Dedifferentiated amniotic fluid mesenchymal stem cell (primary cell): ENCODE measurements at regions not wholly inside any gene's neighbourhood (a gene's known extent, or its start where the extent isn't known, plus 50 kb on each side); places are given as distances from the start of the nearest gene placed in this dataset.
"Not testable (repeated sequence)": the region's sequence is repeated elsewhere in the genome, so short reads cannot be mapped to it uniquely, and the experiment has no call there.

ENCODE experiments used
- DNase-seq: peaks from one replicate; pipeline ENCODE4 v3.0.0-alpha.2; 2016; ENCODE audit errors: extremely low spot score

- DNase-seq = no peak
Measured at GRCh38 chr17:52546990-52547389, 388.5 kb upstream of the CA10 start.

GRCh38 chr17:52546493-52546892, 388.0 kb upstream of the CA10 start:
- DNase-seq = no peak

- DNase-seq = no peak
Measured at GRCh38 chr17:52537421-52537820, 378.9 kb upstream of the CA10 start.

GRCh38 chr17:52536489-52536888, 378.0 kb upstream of the CA10 start:
- no peak for DNase-seq

- no peak for DNase-seq
Measured at GRCh38 chr17:52532373-52532772, 373.9 kb upstream of the CA10 start.

GRCh38 chr17:52524096-52524637, 365.7 kb upstream of the CA10 start:
- DNase-seq = no peak

- no peak for DNase-seq
Measured at GRCh38 chr17:52517176-52517575, 358.7 kb upstream of the CA10 start.

GRCh38 chr17:52515927-52516326, 357.4 kb upstream of the CA10 start:
- no peak for DNase-seq

- no peak for DNase-seq
Measured at GRCh38 chr17:52505601-52506000, 347.1 kb upstream of the CA10 start.

GRCh38 chr17:52504081-52504480, 345.6 kb upstream of the CA10 start:
- DNase-seq = no peak

- no peak for DNase-seq
Measured at GRCh38 chr17:52495646-52496045, 337.1 kb upstream of the CA10 start.

GRCh38 chr17:52482271-52482670, 323.8 kb upstream of the CA10 start:
- no peak for DNase-seq

- no peak for DNase-seq
Measured at GRCh38 chr17:52477824-52478699, 319.5 kb upstream of the CA10 start.

- no peak for DNase-seq
Measured at GRCh38 chr17:52476638-52477313, 318.3 kb upstream of the CA10 start.

GRCh38 chr17:52470553-52470952, 312.0 kb upstream of the CA10 start:
- DNase-seq = no peak

GRCh38 chr17:52465407-52465806, 306.9 kb upstream of the CA10 start:
- DNase-seq = no peak

- DNase-seq = no peak
Measured at GRCh38 chr17:52451294-52451861, 292.9 kb upstream of the CA10 start.

GRCh38 chr17:52442350-52442749, 283.8 kb upstream of the CA10 start:
- no peak for DNase-seq

- DNase-seq = no peak
Measured at GRCh38 chr17:52420555-52421078, 262.1 kb upstream of the CA10 start.

- no peak for DNase-seq
Measured at GRCh38 chr17:52419229-52419641, 260.7 kb upstream of the CA10 start.

- DNase-seq = no peak
Measured at GRCh38 chr17:52410781-52411180, 252.3 kb upstream of the CA10 start.

- not testable (repeated sequence) for DNase-seq
Measured at GRCh38 chr17:52409222-52409621, 250.7 kb upstream of the CA10 start.
